Prostate gland (tissue), 2 donors: ENCODE measurements at regions not wholly inside any gene's neighbourhood (a gene's known extent, or its start where the extent isn't known, plus 50 kb on each side); places are given as distances from the start of the nearest gene placed in this dataset.

Source experiments
- DNase-seq: peaks from one replicate; pipeline ENCODE4 v3.0.0-alpha.2; 2019; ENCODE audit warnings: low spot score
- H3K27ac ChIP-seq, 2 donors: fragments of 200-600 bp; sonication (generic); 2 replicates each; pipeline ENCODE4 v1.5.1; 2017 to 2019
- H3K27me3 ChIP-seq: fragments of 200-600 bp; sonication (generic); replicated peaks from 2 replicates; pipeline ENCODE4 v1.5.1; 2019; ENCODE audit not compliant: insufficient read depth
- H3K36me3 ChIP-seq, 2 donors: fragments of 200-600 bp; sonication (generic); 1 replicate in 1 of 2; 2 replicates in 1 of 2; pipeline versions ENCODE4 v1.5.1 to v1.8.1; 2017 to 2019
- H3K4me1 ChIP-seq: fragments of 200-600 bp; sonication (generic); replicated peaks from 2 replicates; pipeline ENCODE4 v1.5.1; 2019
- H3K4me3 ChIP-seq, 2 donors: fragments of 200-600 bp; sonication (generic); 2 replicates each; pipeline ENCODE4 v1.5.1; 2017 to 2019
- H3K9me3 ChIP-seq: fragments of 200-600 bp; sonication (generic); 2 replicates; pipeline ENCODE4 v1.5.1; 2017
- CTCF ChIP-seq, 4 experiments: fragments of 200-600 bp in 2 of 4; fragments of 450-650 bp in 2 of 4; sonication (generic) in 2 of 4; IDR thresholded peaks; 1 replicate in 3 of 4; 2 replicates in 1 of 4; pipeline ENCODE4 v1.5.1; 2016 to 2019; ENCODE audit warnings: antibody characterized with exemption in 4 of 4, mild to moderate bottlenecking in 2 of 4, moderate library complexity in 2 of 4
- POLR2A ChIP-seq: fragments of 450-650 bp; IDR thresholded peaks from one replicate; pipeline ENCODE4 v1.6.1; 2016; ENCODE audit warnings: antibody characterized with exemption, mild to moderate bottlenecking
- POLR2AphosphoS5 ChIP-seq: sonication (generic); formaldehyde crosslinking; IDR thresholded peaks from one replicate; pipeline ENCODE4 v1.6.1; 2017; ENCODE audit warnings: antibody characterized with exemption
- WGBS: methylation state at CpG from one replicate; pipeline ENCODE4 v1.1.5; 2018; 5-methylcytosine and 5-hydroxymethylcytosine counted together
- intact Hi-C: fragments of 100-400 bp; cut with DNase I; formaldehyde crosslinking; loops from one replicate; pipeline ENCODE4 v1.14.2; 2022

GRCh38 chr2:82538590-82539279, 1920.3 kb downstream of the SUCLG1 start:
- Histone ChIP-seq H3K9me3 (no peaks in the 10 kb centered on the region), H3K27ac (no peak overlapping the region), H3K27me3 (no peaks in the 10 kb centered on the region), H3K36me3 (no peaks in the 10 kb centered on the region), H3K4me1 (no peaks in the 10 kb centered on the region), H3K4me3 (no peak overlapping the region)
- TF ChIP-seq POLR2AphosphoS5 (no peak), POLR2A (no peak), CTCF (IDR thresholded peaks at IDR 0.05) (no peak)
- DNase-seq = no peak
- intact Hi-C loops = no loop called here
- WGBS = 88% methylated on average over 1 of the region's 1 CpG

DNA sequence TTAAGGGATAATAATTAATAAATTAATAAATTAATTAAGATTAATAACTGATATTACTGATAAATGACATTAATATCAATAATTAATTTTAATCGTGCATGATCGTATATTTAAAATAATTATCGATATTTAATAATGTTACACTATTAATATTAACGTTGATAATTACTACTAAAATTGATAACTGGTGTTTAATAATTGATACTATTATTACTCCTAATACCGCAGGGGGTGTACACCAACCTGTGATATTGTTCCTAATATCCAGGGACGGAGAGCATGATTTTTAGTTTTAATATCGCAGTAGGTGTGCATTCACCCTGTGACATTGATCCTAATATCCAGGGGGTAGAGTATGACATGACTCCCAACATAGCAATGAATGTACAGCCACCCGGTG, 1930.8 kb downstream of the SUCLG1 start:
- H3K27me3 ChIP-seq = no peaks in the 10 kb centered on the region
- TF ChIP-seq POLR2A (no peak), CTCF (IDR thresholded peaks at IDR 0.05) (no peak), POLR2AphosphoS5 (no peak)
- intact Hi-C loops = no loop called here
- no peaks in the 10 kb centered on the region for H3K9me3 ChIP-seq
- 90% methylated on average over 8 of the region's 8 CpGs for whole genome bisulfite sequencing
- H3K4me3 ChIP-seq = no peak overlapping the region
- no peak overlapping the region for H3K27ac ChIP-seq
- no peak for DNase-seq
- no peaks in the 10 kb centered on the region for H3K36me3 ChIP-seq
- no peaks in the 10 kb centered on the region for H3K4me1 ChIP-seq

DNA sequence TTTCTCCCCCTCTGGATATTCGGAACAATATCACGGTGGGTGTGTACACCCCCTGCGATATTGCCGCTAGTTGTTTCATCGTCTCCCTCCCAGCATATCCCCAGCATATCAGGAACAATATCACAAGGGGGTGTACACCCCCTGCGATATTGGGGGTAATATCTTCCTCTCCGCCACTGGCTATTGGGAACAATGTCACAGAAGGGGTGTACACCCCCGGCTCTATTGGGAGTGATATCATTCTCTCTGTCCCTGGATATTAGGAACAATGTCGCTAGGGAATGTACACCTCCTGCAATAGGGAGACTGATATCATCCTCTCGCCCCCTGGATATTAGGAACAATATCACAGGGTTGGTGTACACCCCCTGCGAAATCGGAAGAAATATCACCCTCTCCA, 1932.0 kb downstream of the SUCLG1 start:
- DNase-seq = no peak
- no peaks in the 10 kb centered on the region for H3K9me3 ChIP-seq
- TF ChIP-seq CTCF (IDR thresholded peaks at IDR 0.05) (no peak), POLR2A (no peak), POLR2AphosphoS5 (no peak)
- no peaks in the 10 kb centered on the region for H3K36me3 ChIP-seq
- intact Hi-C loops = no loop called here
- WGBS = 96% methylated on average over 12 of the region's 12 CpGs
- no peak overlapping the region for H3K27ac ChIP-seq
- no peaks in the 10 kb centered on the region for H3K27me3 ChIP-seq
- no peaks in the 10 kb centered on the region for H3K4me1 ChIP-seq
- H3K4me3 ChIP-seq = no peak overlapping the region

DNA sequence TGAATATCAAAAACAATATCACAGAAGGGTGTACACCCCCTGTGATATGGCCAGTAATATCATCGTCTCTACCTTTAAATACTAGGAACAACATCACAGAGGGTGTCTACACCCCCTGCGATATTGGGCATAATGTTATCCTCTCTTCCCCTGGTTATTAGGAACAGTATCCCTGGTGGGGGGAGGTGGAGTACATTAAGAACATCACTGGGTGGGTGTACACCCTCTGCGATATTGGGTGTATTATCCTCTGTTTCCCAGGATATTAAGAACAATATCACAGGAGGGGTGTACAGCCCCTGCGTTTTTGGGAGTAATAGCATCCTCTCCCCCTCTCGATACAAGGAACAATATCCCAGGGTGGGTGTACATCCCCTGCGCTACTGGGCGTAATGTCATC, 1932.8 kb downstream of the SUCLG1 start:
- Histone ChIP-seq H3K4me1 (no peaks in the 10 kb centered on the region), H3K9me3 (no peaks in the 10 kb centered on the region), H3K27ac (no peak overlapping the region), H3K4me3 (no peak overlapping the region), H3K27me3 (no peaks in the 10 kb centered on the region), H3K36me3 (no peaks in the 10 kb centered on the region)
- TF ChIP-seq POLR2A (no peak), POLR2AphosphoS5 (no peak), CTCF (IDR thresholded peaks at IDR 0.05) (no peak)
- intact Hi-C loops = no loop called here
- 93% methylated on average over 7 of the region's 7 CpGs for WGBS
- no peak for DNase-seq

DNA sequence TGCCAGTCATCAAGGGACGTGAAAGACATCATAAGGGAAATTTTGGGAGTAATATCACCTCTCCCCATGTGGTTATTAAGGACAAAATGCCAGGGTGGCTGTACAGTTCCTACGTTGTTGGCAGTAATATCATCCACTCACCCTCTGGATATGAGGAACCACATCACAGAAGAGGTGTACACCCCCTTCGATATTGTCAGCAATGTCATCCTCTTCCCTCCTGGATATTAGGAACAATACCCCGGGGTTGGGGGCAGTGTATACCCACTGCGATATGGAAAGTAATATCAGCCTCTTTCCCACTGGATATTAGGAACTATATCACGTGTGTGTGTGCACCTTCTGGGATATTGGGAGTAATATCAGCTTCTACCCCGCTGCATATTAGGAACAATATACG, 1933.3 kb downstream of the SUCLG1 start:
- Histone ChIP-seq H3K27ac (no peak overlapping the region), H3K27me3 (no peaks in the 10 kb centered on the region), H3K9me3 (no peaks in the 10 kb centered on the region), H3K36me3 (no peaks in the 10 kb centered on the region), H3K4me3 (no peak overlapping the region), H3K4me1 (no peaks in the 10 kb centered on the region)
- WGBS = 89% methylated on average over 8 of the region's 8 CpGs
- TF ChIP-seq CTCF (IDR thresholded peaks at IDR 0.05) = no peak
- no peak for DNase-seq
- intact Hi-C loops = no loop called here
